T follicular helper cell (primary cell): ENCODE measurements at regions not wholly inside any gene's neighbourhood (a gene's known extent, or its start where the extent isn't known, plus 50 kb on each side); places are given as distances from the start of the nearest gene placed in this dataset.

Experiments
- DNase-seq: peaks from one replicate; pipeline ENCODE4 v3.0.0-alpha.2; 2020; ENCODE audit warnings: low read depth

DNA sequence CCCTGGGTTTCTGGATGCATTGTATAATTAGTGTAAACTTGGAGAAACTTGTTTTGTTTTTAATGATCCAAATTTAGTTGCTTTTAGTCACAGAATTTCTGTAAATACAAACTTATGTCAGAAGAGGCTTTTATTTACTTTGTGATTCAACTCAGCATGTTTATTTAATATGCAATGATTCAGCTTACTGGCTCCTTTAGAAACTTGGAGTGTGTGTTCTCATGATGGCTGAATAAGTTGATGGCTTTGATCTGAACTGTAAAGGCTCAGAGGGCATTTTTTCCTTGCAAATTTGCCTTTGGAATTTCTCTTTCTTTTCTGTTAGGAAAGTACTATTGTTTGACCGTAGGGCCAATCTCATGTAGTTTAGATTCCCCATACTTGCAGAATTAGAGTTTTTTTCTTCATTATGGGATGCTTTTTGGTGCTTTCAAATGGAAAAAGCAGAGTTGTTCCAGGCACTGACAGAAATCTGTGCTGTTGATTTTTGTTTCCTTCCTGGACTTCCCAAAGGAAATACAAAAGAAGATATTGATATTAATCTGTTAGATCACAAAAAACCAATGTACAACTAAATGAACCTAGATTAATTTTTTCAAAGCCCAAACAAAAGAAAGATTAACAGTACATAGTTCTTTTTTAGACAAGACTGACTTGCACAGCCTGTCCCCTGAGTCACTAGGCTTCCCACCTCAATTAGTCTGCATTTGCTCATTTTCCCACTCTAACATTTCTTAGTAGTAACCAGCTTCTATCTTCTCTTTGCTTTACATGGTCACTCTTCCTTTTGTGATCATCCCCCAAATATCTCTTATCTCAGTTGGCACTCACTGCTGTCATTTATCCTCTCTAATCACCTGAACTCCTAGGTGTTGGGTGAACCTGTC lies 96.8 kb upstream of the AGR3 start:
- DNase-seq, result no peak

- DNase-seq, result no peak
Observed at GRCh38 chr7:16980539-16980938, 98.8 kb upstream of the AGR3 start.

DNA sequence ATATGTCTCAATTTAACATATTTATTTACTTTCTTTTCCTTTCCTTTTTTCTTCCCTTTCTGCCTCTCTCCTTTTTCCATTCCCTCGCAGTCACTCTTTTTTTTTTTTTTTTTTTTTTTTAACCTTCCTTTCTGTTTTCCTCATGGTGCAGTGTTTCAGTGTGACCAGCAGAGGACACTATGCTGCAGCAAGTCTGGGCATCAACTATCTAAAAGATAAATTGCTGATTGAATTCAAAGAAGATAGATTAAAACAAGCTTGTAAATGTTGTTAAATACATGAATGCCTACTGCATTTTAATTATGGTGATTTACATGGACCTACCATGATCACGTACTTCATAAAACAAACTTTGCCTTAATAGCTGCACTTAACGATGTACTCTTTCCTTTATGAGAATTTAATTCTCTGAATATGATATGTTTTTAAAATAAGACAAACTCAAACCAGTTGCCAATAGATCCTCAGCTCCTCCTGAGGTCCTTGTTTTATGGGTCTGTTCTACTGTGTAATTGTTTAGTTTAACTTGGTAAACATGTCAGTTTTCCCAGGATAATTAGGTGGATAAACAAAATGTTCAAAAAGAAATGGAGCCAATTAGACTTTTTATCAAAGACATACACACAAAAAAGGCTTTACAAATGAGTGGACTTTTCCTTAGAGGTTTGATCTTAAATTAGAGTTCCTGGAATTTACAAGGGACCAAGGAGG lies 101.0 kb upstream of the AGR3 start:
- DNase-seq, result no peak

DNA sequence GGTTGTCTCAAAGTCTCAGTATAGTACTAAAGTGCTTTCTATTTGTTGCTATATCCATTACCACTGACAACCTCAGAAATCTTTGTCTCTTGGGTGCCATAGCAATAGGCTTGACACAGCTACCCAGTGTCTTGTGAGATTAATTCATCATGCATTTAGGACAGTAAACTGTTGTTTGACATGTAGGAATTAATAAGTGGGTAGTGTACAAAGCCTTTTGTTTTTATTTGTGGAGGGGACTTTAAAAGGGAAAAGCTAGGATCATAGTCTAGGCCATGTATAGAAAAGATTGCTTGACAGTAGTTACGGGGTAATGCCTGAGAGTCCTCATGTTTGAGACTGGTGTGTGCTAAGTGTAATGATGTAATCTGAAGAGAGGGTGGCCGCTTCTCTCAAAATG lies 102.6 kb upstream of the AGR3 start:
- DNase-seq, result no peak

GRCh38 chr7:16985621-16986020 lies 103.8 kb upstream of the AGR3 start:
- DNase-seq, result no peak

GRCh38 chr7:16986755-16987154 lies 105.0 kb upstream of the AGR3 start:
- DNase-seq, result no peak

DNA sequence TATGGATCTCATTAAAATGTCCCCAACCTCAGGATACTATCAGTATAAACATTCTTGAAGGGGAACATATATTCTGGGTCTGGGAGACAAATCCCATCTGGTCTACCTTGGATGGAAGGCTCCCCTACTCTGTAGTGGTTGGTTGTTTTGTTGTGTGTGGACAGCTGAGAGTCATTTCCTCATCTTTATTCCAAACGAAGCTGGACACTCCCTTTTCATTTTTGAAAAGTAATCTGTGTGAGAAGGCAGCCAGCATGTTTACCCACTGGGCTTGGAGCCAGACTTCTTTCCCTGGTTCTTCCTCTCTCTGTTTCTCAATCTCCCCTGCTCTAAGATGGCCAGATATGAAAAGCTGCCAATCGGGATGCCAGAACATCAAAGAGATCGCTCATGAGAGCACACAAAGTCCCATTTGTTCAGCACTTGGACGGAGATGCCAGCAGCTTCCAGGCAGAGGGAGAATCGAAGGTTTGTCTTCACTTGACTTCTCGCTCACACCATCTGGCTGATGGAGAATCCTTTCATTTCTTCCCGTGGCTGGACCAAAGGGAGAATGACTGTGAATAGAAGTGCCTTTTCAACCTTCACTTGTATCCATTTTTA lies 108.1 kb upstream of the AGR3 start:
- DNase-seq, result no peak

DNA sequence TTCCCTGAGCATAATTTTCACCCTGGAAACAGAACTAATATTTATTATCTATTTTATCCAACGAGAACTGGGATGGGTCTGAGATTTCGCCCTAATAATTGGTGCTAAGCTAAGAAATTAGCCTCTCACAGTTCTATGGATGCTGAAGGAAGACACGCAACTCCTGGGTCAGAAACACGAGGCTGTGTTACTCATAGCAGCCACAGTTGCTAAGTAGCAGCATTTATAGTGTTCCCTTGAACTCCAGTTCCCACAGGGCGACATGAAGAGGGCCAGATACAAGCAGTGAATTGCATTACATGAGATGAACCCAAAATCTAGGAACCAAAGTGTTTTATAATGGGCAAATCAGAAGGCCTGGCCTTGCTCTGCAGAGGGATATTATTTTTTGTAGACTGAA lies 109.8 kb upstream of the AGR3 start:
- DNase-seq, result no peak

- DNase-seq, result no peak
Observed at GRCh38 chr7:16993543-16993942, 111.8 kb upstream of the AGR3 start.

DNA sequence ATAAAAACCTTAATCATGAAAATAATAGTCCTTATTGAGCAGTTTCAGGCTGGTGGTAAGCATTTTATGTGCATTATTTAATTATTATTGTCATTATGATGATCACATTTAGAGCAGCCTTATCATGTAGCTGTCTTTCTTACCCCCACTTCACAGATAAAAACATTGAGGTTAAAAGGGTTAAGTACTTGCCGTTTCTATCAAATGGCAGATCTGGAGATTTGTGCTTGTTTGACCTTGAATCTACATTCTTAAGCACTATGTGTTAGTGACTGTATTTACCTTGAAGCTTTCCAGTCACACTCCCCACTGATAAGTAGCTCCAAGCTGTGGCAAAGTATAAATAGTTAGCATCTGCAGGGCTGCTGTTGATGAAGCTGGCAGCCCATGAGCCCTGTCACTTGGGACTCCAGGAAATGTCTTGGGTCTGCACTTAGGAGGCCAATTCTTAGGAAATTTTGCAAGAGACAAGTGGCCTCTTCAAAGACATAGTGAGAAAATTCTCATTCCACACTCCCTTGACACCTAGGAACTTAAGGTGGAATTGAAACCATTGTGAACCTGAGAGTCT lies 116.8 kb upstream of the AGR3 start:
- no peak for DNase-seq

DNA sequence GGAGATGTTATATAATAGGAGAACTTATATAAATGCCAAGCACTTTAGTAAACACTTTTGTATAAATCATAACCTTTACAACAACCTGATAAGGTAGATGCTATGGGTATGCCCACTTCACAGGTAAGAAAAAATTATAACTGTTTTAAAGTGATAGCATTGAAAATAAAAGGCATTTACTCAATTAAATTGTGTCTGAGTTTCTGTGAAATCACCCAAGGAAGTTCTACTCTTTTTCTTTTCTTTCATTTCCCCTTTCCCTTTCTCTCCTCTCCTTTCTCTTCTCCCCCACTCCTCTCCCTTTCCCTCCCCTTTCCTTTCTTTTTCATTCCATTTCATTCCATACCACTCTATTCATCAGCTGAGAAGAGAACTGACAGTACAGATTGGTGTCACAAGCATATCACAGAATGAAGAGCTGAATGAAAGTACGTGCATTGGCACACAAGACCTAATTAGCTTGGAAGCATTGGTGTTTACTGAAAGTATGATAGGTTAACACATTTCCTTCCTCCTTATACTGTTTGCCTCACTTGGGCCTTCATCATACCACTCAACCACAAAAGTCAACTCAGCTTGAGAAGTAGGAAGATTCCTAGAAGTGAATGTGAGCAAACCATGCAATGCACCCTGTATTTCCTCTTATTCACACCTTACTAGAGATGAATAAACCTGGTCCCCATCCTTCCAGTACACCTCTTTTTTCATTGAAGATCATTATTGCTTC lies 117.9 kb upstream of the AGR3 start:
- DNase-seq, result no peak

- no peak for DNase-seq
Observed at GRCh38 chr7:17005271-17005670, 123.5 kb upstream of the AGR3 start.

GRCh38 chr7:17007841-17008240 lies 126.1 kb upstream of the AGR3 start:
- DNase-seq, result no peak

DNA sequence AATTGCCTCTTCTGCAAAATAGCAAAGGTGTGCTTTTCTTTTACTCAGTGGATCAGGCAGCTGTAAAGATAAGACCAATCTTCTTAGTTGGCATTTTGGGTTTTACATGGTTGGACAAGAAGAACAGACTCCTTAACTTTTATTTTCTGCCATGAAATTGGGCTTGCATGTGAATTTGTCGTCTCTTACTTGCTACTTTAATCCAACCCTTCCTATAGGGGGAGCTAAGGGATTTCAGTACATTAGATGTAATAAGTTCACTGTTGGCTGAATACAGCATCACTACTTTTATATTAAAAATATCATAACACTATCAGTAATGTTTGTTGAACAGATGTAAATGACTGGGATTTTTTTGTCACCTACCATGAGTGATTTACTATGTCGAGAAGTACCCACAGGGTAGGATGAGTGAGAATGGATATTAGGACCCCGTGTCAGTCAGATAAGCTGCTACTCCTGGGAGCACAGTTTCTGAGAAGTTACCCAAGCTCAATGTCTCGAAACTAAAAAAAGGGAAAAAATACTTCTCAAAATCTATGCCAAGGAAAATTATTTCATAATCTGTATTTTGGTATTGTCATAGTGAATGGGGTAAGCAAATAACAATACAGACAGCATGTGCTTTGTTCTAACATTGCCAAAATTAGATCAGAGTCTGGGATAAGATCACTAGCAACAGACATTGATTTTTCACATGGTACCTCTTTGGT lies 127.4 kb upstream of the AGR3 start:
- no peak for DNase-seq

- no peak for DNase-seq
Observed at GRCh38 chr7:17009933-17010332, 128.2 kb upstream of the AGR3 start.

DNA sequence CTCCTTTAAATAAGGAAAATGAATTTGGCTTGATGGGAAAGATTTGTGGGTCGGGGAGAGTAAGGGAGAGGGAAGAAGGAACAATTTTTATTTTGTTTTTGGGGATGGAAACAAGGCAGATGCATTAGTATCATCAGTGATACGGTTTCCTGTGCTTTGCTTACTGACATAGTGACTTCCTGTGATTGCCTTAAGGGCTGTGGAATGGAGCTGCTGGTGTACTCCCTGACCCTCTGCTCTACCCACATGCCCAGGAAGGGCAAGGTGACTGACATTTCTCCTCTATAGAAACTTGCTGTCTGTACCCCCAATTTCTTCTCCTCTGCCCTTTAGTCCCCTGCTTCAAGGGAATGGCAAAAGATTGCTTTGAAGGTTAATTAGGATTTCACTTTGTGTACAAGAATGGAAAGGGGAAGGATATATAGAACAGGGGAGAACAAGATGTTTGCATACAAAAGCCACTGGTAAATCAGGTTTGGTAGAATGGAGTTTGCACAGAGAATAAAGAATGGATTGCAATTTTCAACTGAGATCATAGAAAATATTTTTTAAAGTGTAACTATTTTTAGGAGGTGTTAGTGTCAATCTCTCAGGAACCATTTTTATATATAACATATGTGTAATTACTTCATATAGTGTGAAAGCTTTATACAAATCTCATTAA lies 129.0 kb upstream of the AGR3 start:
- no peak for DNase-seq

DNA sequence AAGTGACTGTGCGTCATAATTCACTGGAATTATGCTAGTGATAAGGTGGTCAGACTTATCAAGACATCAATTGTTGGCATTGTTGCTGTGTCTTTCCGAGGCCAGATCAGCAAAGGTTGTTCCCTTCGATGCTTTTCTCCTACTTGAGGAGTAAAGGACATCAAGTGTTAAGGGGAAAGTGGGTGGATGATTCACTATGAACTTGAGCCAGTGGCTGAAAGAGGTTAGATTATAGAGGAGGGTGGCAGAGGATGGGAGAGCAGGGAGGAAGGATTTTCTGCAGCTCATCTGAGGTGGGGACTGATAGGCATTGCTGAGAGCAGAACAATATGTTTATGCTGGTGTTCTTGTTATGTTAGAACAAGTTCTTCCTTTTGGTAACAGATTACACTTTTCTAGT lies 131.4 kb upstream of the AGR3 start:
- DNase-seq, result no peak

GRCh38 chr7:17014686-17015085 lies 132.9 kb upstream of the AGR3 start:
- no peak for DNase-seq

DNA sequence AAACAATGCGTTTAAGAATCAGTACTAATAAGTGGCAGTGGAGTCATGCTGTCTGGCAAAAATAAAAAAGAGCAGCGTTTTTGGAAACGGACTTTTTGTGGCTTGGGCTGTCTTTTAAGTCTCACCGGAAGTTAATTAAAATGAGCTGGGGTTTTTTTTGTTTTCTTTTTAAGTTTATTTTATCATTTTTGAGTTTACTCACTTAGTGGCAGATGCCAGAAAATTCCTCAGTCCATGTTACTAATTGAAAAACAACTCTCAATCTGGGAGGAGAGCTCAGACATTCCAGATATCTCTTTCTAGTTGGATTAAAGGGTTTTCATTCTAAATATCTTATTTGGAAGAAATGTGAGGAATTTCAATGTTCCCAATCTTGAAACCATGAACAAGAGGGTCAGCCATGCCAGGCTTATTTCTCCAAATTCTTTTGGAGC lies 133.8 kb upstream of the AGR3 start:
- no peak for DNase-seq

DNA sequence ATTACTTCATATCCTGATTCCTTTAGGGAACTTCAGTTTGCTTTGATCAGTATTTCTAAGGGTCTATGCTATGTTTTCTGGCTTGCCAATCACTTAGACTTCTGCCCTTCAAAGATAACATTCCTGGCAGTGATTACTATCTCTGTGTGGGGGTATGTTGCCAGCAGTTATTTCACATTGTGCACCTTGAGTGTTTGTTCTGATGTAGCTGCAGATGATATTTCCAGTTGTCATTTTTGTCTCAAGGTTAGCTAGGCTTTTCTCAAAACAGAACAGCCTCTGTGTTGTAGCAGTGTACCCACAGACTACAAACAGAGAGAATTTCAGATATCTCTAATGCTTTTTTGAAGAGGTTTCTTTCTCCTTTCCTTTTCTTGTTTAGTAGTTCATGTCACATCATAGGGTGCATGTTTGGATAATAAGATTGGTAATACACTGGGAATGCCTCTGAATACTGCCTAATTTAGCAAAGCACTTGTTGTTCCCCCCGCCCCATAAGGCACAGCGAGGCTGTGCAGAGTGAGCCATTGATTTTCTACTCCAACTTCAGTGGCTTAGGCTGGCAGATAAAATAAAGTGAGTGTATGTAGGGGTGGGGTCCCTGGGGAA lies 134.7 kb upstream of the AGR3 start:
- no peak for DNase-seq
